GM23338 (cell line): ENCODE measurements at regions not wholly inside any gene's neighbourhood (a gene's known extent, or its start where the extent isn't known, plus 50 kb on each side); places are given as distances from the start of the nearest gene placed in this dataset.

Source experiments
- ATAC-seq: fragments of 200-7000 bp; cut with Tn5 transposase; 3 replicates; pipeline ENCODE4 v1.9.1; 2020
- DNase-seq: peaks from one replicate; pipeline ENCODE4 v3.0.0-alpha.2; 2015; ENCODE audit warnings: low spot score
- H2AFZ ChIP-seq: fragments of 200-600 bp; sonication (generic); 2 replicates; pipeline ENCODE4 v1.8.0; 2016; ENCODE audit warnings: antibody characterized with exemption, mild to moderate bottlenecking, moderate library complexity
- H3F3A ChIP-seq: fragments of 200-600 bp; sonication (generic); replicated peaks from 2 replicates; pipeline ENCODE4 v1.8.0; 2017; ENCODE audit warnings: antibody characterized with exemption, mixed run types, low read depth
- H3K27ac ChIP-seq: fragments of 200-600 bp; sonication (generic); 2 replicates; pipeline ENCODE4 v1.6.1; 2016; ENCODE audit warnings: low read depth
- H3K27me3 ChIP-seq: fragments of 200-600 bp; sonication (generic); 2 replicates; pipeline ENCODE4 v1.8.0; 2016; ENCODE audit warnings: mild to moderate bottlenecking, mixed run types, moderate library complexity; ENCODE audit not compliant: insufficient read depth
- H3K36me3 ChIP-seq: fragments of 200-600 bp; sonication (generic); 2 replicates; pipeline ENCODE4 v1.8.0; 2016; ENCODE audit warnings: mild to moderate bottlenecking; ENCODE audit not compliant: insufficient read depth
- H3K4me1 ChIP-seq: fragments of 200-600 bp; sonication (generic); 2 replicates; pipeline ENCODE4 v1.8.0; 2016; ENCODE audit warnings: mild to moderate bottlenecking, moderate library complexity; ENCODE audit not compliant: insufficient read depth
- H3K4me2 ChIP-seq: fragments of 200-600 bp; sonication (generic); 2 replicates; pipeline ENCODE4 v1.7.1; 2017; ENCODE audit warnings: mixed run types
- H3K4me3 ChIP-seq: fragments of 200-600 bp; sonication (generic); 2 replicates; pipeline ENCODE4 v1.6.1; 2016; ENCODE audit warnings: mixed run types
- H3K79me2 ChIP-seq: fragments of 200-600 bp; sonication (generic); replicated peaks from 2 replicates; pipeline ENCODE4 v1.8.0; 2017; ENCODE audit warnings: mild to moderate bottlenecking; ENCODE audit not compliant: insufficient read depth
- H3K9me2 ChIP-seq: fragments of 200-600 bp; sonication (generic); 2 replicates; pipeline ENCODE4 v1.8.0; 2017; ENCODE audit not compliant: insufficient read depth
- H4K20me1 ChIP-seq: fragments of 200-600 bp; sonication (generic); replicated peaks from 2 replicates; pipeline ENCODE4 v1.8.0; 2017; ENCODE audit warnings: mild to moderate bottlenecking; ENCODE audit not compliant: insufficient read depth
- H3K27ac Mint-ChIP-seq: 2 replicates; pipeline ENCODE4 v1.8.0; 2020; ENCODE audit warnings: inconsistent platforms, mild to moderate bottlenecking, moderate library complexity, mixed read lengths
- H3K27me3 Mint-ChIP-seq: 3 replicates; pipeline ENCODE4 v1.8.0; 2022; ENCODE audit warnings: low read depth, mild to moderate bottlenecking, moderate library complexity, mixed read lengths, inconsistent platforms; ENCODE audit not compliant: insufficient read depth, poor library complexity
- H3K36me3 Mint-ChIP-seq: 3 replicates; pipeline ENCODE4 v1.8.0; 2021; ENCODE audit warnings: low read depth, mild to moderate bottlenecking, inconsistent platforms, moderate library complexity, mixed read lengths
- H3K4me1 Mint-ChIP-seq: 3 replicates; pipeline ENCODE4 v1.8.0; 2020; ENCODE audit warnings: mild to moderate bottlenecking, inconsistent platforms, mixed read lengths
- H3K4me3 Mint-ChIP-seq: 3 replicates; pipeline ENCODE4 v1.8.0; 2021; ENCODE audit warnings: moderate library complexity, mild to moderate bottlenecking, inconsistent platforms, mixed read lengths
- H3K9me3 Mint-ChIP-seq: 3 replicates; pipeline ENCODE4 v1.8.0; 2020; ENCODE audit warnings: moderate library complexity, mild to moderate bottlenecking, inconsistent platforms, mixed read lengths
- JUNB ChIP-seq: IDR thresholded peaks from one replicate; pipeline ENCODE4 v1.6.1; 2016; ENCODE audit warnings: antibody characterized with exemption; ENCODE audit not compliant: unreplicated experiment
- NANOG ChIP-seq: IDR thresholded peaks from 2 replicates; pipeline ENCODE4 v1.6.1; 2016; ENCODE audit warnings: antibody characterized with exemption, borderline replicate concordance
- STAT1 ChIP-seq: IDR thresholded peaks from one replicate; pipeline ENCODE4 v1.6.1; 2016; ENCODE audit warnings: antibody characterized with exemption; ENCODE audit not compliant: unreplicated experiment
- TF ChIP-seq, protein P1 (sequence below): fragments of 250-450 bp; sonication (Bioruptor Pico); IDR thresholded peaks from 2 replicates; pipeline ENCODE4 v1.5.0; 2020; ENCODE audit warnings: mild to moderate bottlenecking, moderate library complexity
- TF ChIP-seq, protein P2 (sequence below): IDR thresholded peaks from 2 replicates; pipeline ENCODE4 v1.6.1; 2016; ENCODE audit warnings: antibody characterized with exemption
- TF ChIP-seq, protein P3 (sequence below), 2 experiments: fragments of 200-600 bp in 1 of 2; sonication (generic) in 1 of 2; conservative IDR thresholded peaks; 2 replicates each; pipeline versions ENCODE4 v1.5.1 to v1.6.1; 2016 to 2017; ENCODE audit warnings: antibody characterized with exemption in 2 of 2, low read depth in 2 of 2, mild to moderate bottlenecking in 2 of 2, moderate library complexity in 1 of 2

DNA sequence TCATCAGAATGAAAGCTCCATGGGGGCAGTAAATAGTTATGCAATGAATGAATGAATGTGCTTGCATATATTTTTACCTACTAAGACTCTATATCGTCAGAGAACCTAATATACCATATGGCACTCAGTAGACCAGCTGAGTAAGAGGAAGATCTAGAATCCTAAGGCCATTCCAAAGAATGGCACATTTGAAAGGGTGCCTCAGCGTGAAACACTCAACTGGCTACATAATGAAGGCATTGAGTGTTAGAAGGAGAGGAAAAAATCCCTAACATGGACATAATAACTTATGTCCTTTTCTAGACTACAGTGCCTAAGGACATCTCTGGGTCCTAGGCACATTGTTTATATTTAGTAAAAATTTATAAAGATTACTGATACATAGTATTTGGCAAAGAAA is 61.7 kb upstream of the ARID2 start:
- no peaks in the 10 kb centered on the region for H3K36me3 Mint-ChIP-seq
- H3K9me2 ChIP-seq: no peaks in the 10 kb centered on the region
- no peaks in the 10 kb centered on the region for H3K27me3 ChIP-seq

More for the DNA sequence above, 61.7 kb upstream of the ARID2 start:
- Histone ChIP-seq H2AFZ (no peak overlapping the region), H3K4me3 (no peak overlapping the region), H3K27ac (no peak overlapping the region), H3K4me1 (peaks cover 8% of the 10 kb centered on the region; the same call in 1 of the 2 replicates), H4K20me1 (no peaks in the 10 kb centered on the region), H3K4me2 (no peak overlapping the region), H3K79me2 (no peaks in the 10 kb centered on the region), H3F3A (no peaks in the 10 kb centered on the region), H3K36me3 (no peaks in the 10 kb centered on the region)
- Mint-ChIP-seq H3K9me3 (no peaks in the 10 kb centered on the region), H3K4me1 (peaks cover 6% of the 10 kb centered on the region; the same call in 2 of the 3 replicates), H3K4me3 (no peak overlapping the region), H3K27me3 (peaks cover 1% of the 10 kb centered on the region), H3K27ac (no peak overlapping the region)
- DNase-seq: no peak
- TF ChIP-seq NANOG: no peak
- no peak for TF ChIP-seq STAT1
- TF ChIP-seq, protein P1, sequence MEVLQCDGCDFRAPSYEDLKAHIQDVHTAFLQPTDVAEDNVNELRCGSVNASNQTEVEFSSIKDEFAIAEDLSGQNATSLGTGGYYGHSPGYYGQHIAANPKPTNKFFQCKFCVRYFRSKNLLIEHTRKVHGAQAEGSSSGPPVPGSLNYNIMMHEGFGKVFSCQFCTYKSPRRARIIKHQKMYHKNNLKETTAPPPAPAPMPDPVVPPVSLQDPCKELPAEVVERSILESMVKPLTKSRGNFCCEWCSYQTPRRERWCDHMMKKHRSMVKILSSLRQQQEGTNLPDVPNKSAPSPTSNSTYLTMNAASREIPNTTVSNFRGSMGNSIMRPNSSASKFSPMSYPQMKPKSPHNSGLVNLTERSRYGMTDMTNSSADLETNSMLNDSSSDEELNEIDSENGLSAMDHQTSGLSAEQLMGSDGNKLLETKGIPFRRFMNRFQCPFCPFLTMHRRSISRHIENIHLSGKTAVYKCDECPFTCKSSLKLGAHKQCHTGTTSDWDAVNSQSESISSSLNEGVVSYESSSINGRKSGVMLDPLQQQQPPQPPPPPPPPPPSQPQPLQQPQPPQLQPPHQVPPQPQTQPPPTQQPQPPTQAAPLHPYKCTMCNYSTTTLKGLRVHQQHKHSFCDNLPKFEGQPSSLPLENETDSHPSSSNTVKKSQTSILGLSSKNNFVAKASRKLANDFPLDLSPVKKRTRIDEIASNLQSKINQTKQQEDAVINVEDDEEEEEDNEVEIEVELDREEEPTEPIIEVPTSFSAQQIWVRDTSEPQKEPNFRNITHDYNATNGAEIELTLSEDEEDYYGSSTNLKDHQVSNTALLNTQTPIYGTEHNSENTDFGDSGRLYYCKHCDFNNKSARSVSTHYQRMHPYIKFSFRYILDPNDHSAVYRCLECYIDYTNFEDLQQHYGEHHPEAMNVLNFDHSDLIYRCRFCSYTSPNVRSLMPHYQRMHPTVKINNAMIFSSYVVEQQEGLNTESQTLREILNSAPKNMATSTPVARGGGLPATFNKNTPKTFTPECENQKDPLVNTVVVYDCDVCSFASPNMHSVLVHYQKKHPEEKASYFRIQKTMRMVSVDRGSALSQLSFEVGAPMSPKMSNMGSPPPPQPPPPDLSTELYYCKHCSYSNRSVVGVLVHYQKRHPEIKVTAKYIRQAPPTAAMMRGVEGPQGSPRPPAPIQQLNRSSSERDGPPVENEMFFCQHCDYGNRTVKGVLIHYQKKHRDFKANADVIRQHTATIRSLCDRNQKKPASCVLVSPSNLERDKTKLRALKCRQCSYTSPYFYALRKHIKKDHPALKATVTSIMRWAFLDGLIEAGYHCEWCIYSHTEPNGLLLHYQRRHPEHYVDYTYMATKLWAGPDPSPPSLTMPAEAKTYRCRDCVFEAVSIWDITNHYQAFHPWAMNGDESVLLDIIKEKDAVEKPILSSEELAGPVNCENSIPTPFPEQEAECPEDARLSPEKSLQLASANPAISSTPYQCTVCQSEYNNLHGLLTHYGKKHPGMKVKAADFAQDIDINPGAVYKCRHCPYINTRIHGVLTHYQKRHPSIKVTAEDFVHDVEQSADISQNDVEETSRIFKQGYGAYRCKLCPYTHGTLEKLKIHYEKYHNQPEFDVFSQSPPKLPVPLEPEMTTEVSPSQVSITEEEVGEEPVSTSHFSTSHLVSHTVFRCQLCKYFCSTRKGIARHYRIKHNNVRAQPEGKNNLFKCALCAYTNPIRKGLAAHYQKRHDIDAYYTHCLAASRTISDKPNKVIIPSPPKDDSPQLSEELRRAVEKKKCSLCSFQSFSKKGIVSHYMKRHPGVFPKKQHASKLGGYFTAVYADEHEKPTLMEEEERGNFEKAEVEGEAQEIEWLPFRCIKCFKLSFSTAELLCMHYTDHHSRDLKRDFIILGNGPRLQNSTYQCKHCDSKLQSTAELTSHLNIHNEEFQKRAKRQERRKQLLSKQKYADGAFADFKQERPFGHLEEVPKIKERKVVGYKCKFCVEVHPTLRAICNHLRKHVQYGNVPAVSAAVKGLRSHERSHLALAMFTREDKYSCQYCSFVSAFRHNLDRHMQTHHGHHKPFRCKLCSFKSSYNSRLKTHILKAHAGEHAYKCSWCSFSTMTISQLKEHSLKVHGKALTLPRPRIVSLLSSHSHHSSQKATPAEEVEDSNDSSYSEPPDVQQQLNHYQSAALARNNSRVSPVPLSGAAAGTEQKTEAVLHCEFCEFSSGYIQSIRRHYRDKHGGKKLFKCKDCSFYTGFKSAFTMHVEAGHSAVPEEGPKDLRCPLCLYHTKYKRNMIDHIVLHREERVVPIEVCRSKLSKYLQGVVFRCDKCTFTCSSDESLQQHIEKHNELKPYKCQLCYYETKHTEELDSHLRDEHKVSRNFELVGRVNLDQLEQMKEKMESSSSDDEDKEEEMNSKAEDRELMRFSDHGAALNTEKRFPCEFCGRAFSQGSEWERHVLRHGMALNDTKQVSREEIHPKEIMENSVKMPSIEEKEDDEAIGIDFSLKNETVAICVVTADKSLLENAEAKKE (CRISPR knock-in tag): no peak
- TF ChIP-seq, protein P2, sequence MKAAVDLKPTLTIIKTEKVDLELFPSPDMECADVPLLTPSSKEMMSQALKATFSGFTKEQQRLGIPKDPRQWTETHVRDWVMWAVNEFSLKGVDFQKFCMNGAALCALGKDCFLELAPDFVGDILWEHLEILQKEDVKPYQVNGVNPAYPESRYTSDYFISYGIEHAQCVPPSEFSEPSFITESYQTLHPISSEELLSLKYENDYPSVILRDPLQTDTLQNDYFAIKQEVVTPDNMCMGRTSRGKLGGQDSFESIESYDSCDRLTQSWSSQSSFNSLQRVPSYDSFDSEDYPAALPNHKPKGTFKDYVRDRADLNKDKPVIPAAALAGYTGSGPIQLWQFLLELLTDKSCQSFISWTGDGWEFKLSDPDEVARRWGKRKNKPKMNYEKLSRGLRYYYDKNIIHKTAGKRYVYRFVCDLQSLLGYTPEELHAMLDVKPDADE: no peak
- TF ChIP-seq, protein P3, sequence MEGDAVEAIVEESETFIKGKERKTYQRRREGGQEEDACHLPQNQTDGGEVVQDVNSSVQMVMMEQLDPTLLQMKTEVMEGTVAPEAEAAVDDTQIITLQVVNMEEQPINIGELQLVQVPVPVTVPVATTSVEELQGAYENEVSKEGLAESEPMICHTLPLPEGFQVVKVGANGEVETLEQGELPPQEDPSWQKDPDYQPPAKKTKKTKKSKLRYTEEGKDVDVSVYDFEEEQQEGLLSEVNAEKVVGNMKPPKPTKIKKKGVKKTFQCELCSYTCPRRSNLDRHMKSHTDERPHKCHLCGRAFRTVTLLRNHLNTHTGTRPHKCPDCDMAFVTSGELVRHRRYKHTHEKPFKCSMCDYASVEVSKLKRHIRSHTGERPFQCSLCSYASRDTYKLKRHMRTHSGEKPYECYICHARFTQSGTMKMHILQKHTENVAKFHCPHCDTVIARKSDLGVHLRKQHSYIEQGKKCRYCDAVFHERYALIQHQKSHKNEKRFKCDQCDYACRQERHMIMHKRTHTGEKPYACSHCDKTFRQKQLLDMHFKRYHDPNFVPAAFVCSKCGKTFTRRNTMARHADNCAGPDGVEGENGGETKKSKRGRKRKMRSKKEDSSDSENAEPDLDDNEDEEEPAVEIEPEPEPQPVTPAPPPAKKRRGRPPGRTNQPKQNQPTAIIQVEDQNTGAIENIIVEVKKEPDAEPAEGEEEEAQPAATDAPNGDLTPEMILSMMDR (conservative IDR thresholded peaks at IDR 0.05; ENCODE audit: low read depth in 2 of 2): no peak
- no peak for TF ChIP-seq JUNB
- no peak for ATAC-seq
